GM21526 (cell line): ENCODE measurements at regions not wholly inside any gene's neighbourhood (a gene's known extent, or its start where the extent isn't known, plus 50 kb on each side); places are given as distances from the start of the nearest gene placed in this dataset.
A peak's percentile ranks its signal among the peaks of the same experiment; 100 is the strongest.

Experiments
- ATAC-seq: cut with Tn5 transposase; IDR thresholded peaks from one replicate; pipeline ENCODE4 v1.9.1; 2021; ENCODE audit warnings: moderate library complexity; ENCODE audit not compliant: unreplicated experiment, low FRiP score

GRCh38 chr3:117480525-117480924 is 770.9 kb downstream of the TUSC7 start:
- no peak for ATAC-seq

- ATAC-seq: no peak
These were observed 771.4 kb downstream of the TUSC7 start for GRCh38 chr3:117480972-117481371.

GRCh38 chr3:117483839-117484238 is 774.3 kb downstream of the TUSC7 start:
- ATAC-seq: no peak

- no peak for ATAC-seq
These were observed 776.3 kb downstream of the TUSC7 start for GRCh38 chr3:117485841-117486240.

- ATAC-seq: peak; percentile 49
These were observed 777.4 kb downstream of the TUSC7 start for GRCh38 chr3:117486719-117487716.

GRCh38 chr3:117488983-117489382 is 779.4 kb downstream of the TUSC7 start:
- no peak for ATAC-seq

- no peak for ATAC-seq
These were observed 780.1 kb downstream of the TUSC7 start for GRCh38 chr3:117489663-117490079.

GRCh38 chr3:117490716-117491115 is 781.1 kb downstream of the TUSC7 start:
- no peak for ATAC-seq

- no peak for ATAC-seq
These were observed 786.0 kb downstream of the TUSC7 start for GRCh38 chr3:117495620-117496019.

- no peak for ATAC-seq
These were observed 789.8 kb downstream of the TUSC7 start for GRCh38 chr3:117499189-117499870.

- no peak for ATAC-seq
These were observed 798.4 kb downstream of the TUSC7 start for GRCh38 chr3:117507958-117508357.

- ATAC-seq: no peak
These were observed 800.3 kb downstream of the TUSC7 start for GRCh38 chr3:117509858-117510257.

- ATAC-seq: no peak
These were observed 800.8 kb downstream of the TUSC7 start for GRCh38 chr3:117510396-117510795.

GRCh38 chr3:117512975-117513374 is 803.4 kb downstream of the TUSC7 start:
- ATAC-seq: no peak

GRCh38 chr3:117515309-117515708 is 805.7 kb downstream of the TUSC7 start:
- no peak for ATAC-seq

GRCh38 chr3:117518364-117518763 is 808.8 kb downstream of the TUSC7 start:
- no peak for ATAC-seq

GRCh38 chr3:117519776-117520175 is 810.2 kb downstream of the TUSC7 start:
- ATAC-seq: no peak

GRCh38 chr3:117520582-117520981 is 811.0 kb downstream of the TUSC7 start:
- ATAC-seq: no peak

GRCh38 chr3:117523418-117523817 is 813.8 kb downstream of the TUSC7 start:
- ATAC-seq: no peak

- no peak for ATAC-seq
These were observed 815.3 kb downstream of the TUSC7 start for GRCh38 chr3:117524890-117525289.

- no peak for ATAC-seq
These were observed 817.0 kb downstream of the TUSC7 start for GRCh38 chr3:117526470-117527079.
